Gastroesophageal sphincter (tissue), 4 donors: ENCODE measurements at regions not wholly inside any gene's neighbourhood (a gene's known extent, or its start where the extent isn't known, plus 50 kb on each side); places are given as distances from the start of the nearest gene placed in this dataset.

Experiments used
- ATAC-seq: fragments of 150-250 bp; one replicate; pipeline ENCODE4 v1.9.1; 2016; ENCODE audit warnings: mild to moderate bottlenecking, moderate library complexity
- H3K27ac ChIP-seq, 4 donors: fragments of 200-600 bp; sonication (generic) in 3 of 4; 1 replicate in 3 of 4; 2 replicates in 1 of 4; pipeline ENCODE4 v1.5.1; 2016 to 2019
- H3K27me3 ChIP-seq: fragments of 200-600 bp; sonication (generic); one replicate; pipeline ENCODE4 v1.5.1; 2019
- H3K36me3 ChIP-seq, 2 donors: fragments of 200-600 bp; sonication (generic); one replicate each; pipeline ENCODE4 v1.5.1; 2019; ENCODE audit warnings: control low read depth in 1 of 2
- H3K4me1 ChIP-seq, 3 donors: fragments of 200-600 bp; sonication (generic); 1 replicate in 2 of 3; 2 replicates in 1 of 3; pipeline ENCODE4 v1.5.1; 2016 to 2019; ENCODE audit warnings: control low read depth in 2 of 3
- H3K4me3 ChIP-seq, 2 donors: fragments of 200-600 bp; sonication (generic); one replicate each; pipeline ENCODE4 v1.5.1; 2019; ENCODE audit warnings: mild to moderate bottlenecking in 1 of 2, moderate library complexity in 1 of 2
- H3K9me3 ChIP-seq, 3 donors: fragments of 200-600 bp; sonication (generic); one replicate each; pipeline ENCODE4 v1.5.1; 2017 to 2019; ENCODE audit warnings: control low read depth in 2 of 3
- CTCF ChIP-seq, 4 experiments: fragments of 200-600 bp in 2 of 4; fragments of 450-650 bp in 2 of 4; sonication (generic) in 1 of 4; IDR thresholded peaks; one replicate each; pipeline ENCODE4 v1.5.1; 2017 to 2019; ENCODE audit warnings: antibody characterized with exemption in 4 of 4, mild to moderate bottlenecking in 2 of 4, moderate library complexity in 2 of 4
- EP300 ChIP-seq: sonication (generic); formaldehyde crosslinking; IDR thresholded peaks from one replicate; pipeline ENCODE4 v1.6.1; 2017; ENCODE audit warnings: antibody characterized with exemption, mild to moderate bottlenecking
- POLR2A ChIP-seq, 2 donors: fragments of 450-650 bp; IDR thresholded peaks; one replicate each; pipeline ENCODE4 v1.6.1; 2017; ENCODE audit warnings: antibody characterized with exemption in 2 of 2, mild to moderate bottlenecking in 2 of 2, moderate library complexity in 1 of 2
- POLR2AphosphoS5 ChIP-seq: sonication (generic); formaldehyde crosslinking; IDR thresholded peaks from one replicate; pipeline ENCODE4 v1.6.1; 2017; ENCODE audit warnings: antibody characterized with exemption
- WGBS, 2 donors: methylation state at CpG; one replicate each; pipeline ENCODE4 v1.1.5; 2018; ENCODE audit warnings: low coverage in 1 of 2; 5-methylcytosine and 5-hydroxymethylcytosine counted together

GRCh38 chr2:163312713-163313112 is 423.1 kb downstream of the FIGN start:
- no peak overlapping the region for H3K4me3 ChIP-seq
- no peaks in the 10 kb centered on the region for H3K36me3 ChIP-seq
- H3K4me1 ChIP-seq = no peaks in the 10 kb centered on the region
- H3K27me3 ChIP-seq = no peaks in the 10 kb centered on the region
- ATAC-seq = no peak
- H3K27ac ChIP-seq = no peak overlapping the region
- no peaks in the 10 kb centered on the region for H3K9me3 ChIP-seq
- WGBS, 2 donors = 38 to 40% methylated on average over 1 of the region's 1 CpG
- TF ChIP-seq POLR2A (IDR thresholded peaks at IDR 0.05) (no peak), EP300 (no peak)

- TF ChIP-seq POLR2A (IDR thresholded peaks at IDR 0.05) = no peak
- TF ChIP-seq EP300 = no peak
- TF ChIP-seq POLR2AphosphoS5 = no peak
- TF ChIP-seq CTCF (IDR thresholded peaks at IDR 0.05) = no peak
- no peaks in the 10 kb centered on the region for H3K4me1 ChIP-seq
- no peak overlapping the region for H3K27ac ChIP-seq
- H3K36me3 ChIP-seq = no peaks in the 10 kb centered on the region
- no peak overlapping the region for H3K4me3 ChIP-seq
- no peaks in the 10 kb centered on the region for H3K27me3 ChIP-seq
- 80% methylated on average over 1 of the region's 4 CpGs; no CpG with 5 or more reads in 1 of the 2 donors for WGBS, 2 donors
- H3K9me3 ChIP-seq = peaks cover 0 to 8% (median 0%) of the 10 kb centered on the region in 3 donors
- no peak for ATAC-seq
Measured at GRCh38 chr2:163306647-163307046, 429.2 kb downstream of the FIGN start.

GRCh38 chr2:163302141-163302540 is 433.7 kb downstream of the FIGN start:
- no peak overlapping the region for H3K4me3 ChIP-seq
- H3K36me3 ChIP-seq = no peaks in the 10 kb centered on the region
- WGBS, 2 donors = 69 to 95% methylated on average over 1 of the region's 1 CpG
- no peak overlapping the region for H3K27ac ChIP-seq
- no peak for ATAC-seq
- H3K9me3 ChIP-seq = peaks cover 0 to 8% (median 0%) of the 10 kb centered on the region in 3 donors
- TF ChIP-seq CTCF (IDR thresholded peaks at IDR 0.05) = no peak
- TF ChIP-seq EP300 = no peak
- H3K4me1 ChIP-seq = no peaks in the 10 kb centered on the region
- no peaks in the 10 kb centered on the region for H3K27me3 ChIP-seq

GRCh38 chr2:163291790-163292189 is 444.0 kb downstream of the FIGN start:
- no peak for ATAC-seq
- no peaks in the 10 kb centered on the region for H3K36me3 ChIP-seq
- 87 to 95% methylated on average over 4 to 6 of the region's 6 CpGs for WGBS, 2 donors

GRCh38 chr2:163281717-163282116 is 443.1 kb upstream of the KCNH7 start:
- Histone ChIP-seq H3K9me3 (peaks cover 0 to 14% (median 0%) of the 10 kb centered on the region in 3 donors), H3K4me1 (no peaks in the 10 kb centered on the region), H3K36me3 (no peaks in the 10 kb centered on the region), H3K27ac (no peak overlapping the region), H3K4me3 (no peak overlapping the region), H3K27me3 (no peaks in the 10 kb centered on the region)
- 73 to 100% methylated on average over 2 of the region's 2 CpGs for WGBS, 2 donors
- TF ChIP-seq EP300 = no peak
- ATAC-seq = no peak

More at GRCh38 chr2:163291790-163292189, 444.0 kb downstream of the FIGN start:
- H3K4me3 ChIP-seq = no peak overlapping the region
- no peaks in the 10 kb centered on the region for H3K4me1 ChIP-seq
- TF ChIP-seq POLR2A (IDR thresholded peaks at IDR 0.05) (no peak), POLR2AphosphoS5 (no peak), EP300 (no peak), CTCF (IDR thresholded peaks at IDR 0.05) (no peak)
- no peaks in the 10 kb centered on the region for H3K9me3 ChIP-seq
- no peak overlapping the region for H3K27ac ChIP-seq
- H3K27me3 ChIP-seq = no peaks in the 10 kb centered on the region

GRCh38 chr2:163269374-163270021 is 430.9 kb upstream of the KCNH7 start:
- Histone ChIP-seq H3K4me1 (no peaks in the 10 kb centered on the region), H3K36me3 (no peaks in the 10 kb centered on the region), H3K4me3 (no peak overlapping the region), H3K27ac (no peak overlapping the region), H3K27me3 (no peaks in the 10 kb centered on the region), H3K9me3 (peaks cover 0 to 18% (median 0%) of the 10 kb centered on the region in 3 donors)
- WGBS, 2 donors = 83 to 88% methylated on average over 4 to 9 of the region's 9 CpGs
- no peak for TF ChIP-seq CTCF (IDR thresholded peaks at IDR 0.05)
- TF ChIP-seq EP300 = no peak
- TF ChIP-seq POLR2A (IDR thresholded peaks at IDR 0.05) = no peak
- TF ChIP-seq POLR2AphosphoS5 = no peak
- ATAC-seq = no peak
